AG20443 (cell line): ENCODE measurements at regions not wholly inside any gene's neighbourhood (a gene's known extent, or its start where the extent isn't known, plus 50 kb on each side); places are given as distances from the start of the nearest gene placed in this dataset.
"Not testable (repeated sequence)": the region's sequence is repeated elsewhere in the genome, so short reads cannot be mapped to it uniquely, and the experiment has no call there.

Source experiments
- DNase-seq: peaks from one replicate; pipeline ENCODE4 v3.0.0; 2012; ENCODE audit warnings: low spot score, mixed read lengths

GRCh38 chr6:78665819-78666218, 201.5 kb upstream of the IRAK1BP1 start:
- DNase-seq, result not testable (repeated sequence)

- DNase-seq, result no peak
Measured at GRCh38 chr6:78666764-78667163, 200.6 kb upstream of the IRAK1BP1 start.

- no peak for DNase-seq
Measured at GRCh38 chr6:78670156-78670555, 197.2 kb upstream of the IRAK1BP1 start.

DNA sequence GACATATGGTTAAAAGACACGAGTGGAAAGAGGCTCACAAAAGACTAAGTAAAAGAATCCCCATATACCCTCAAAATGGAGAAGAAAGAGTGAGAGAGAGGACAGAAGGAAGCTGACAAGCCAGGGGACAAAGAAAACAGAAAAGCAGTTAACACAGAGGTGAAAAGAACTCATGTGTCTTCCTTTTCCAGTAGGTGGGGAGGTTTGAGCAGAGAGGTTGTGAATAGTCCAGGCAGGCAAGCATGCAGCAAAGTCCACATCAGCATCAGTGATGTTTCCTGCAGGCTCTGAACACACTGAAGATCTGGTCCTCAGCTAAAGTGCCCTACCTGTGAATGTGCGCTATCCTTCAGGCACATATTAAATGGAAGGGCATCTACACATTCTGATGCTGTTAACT, 196.5 kb upstream of the IRAK1BP1 start:
- no peak for DNase-seq

GRCh38 chr6:78676069-78677007, 191.0 kb upstream of the IRAK1BP1 start:
- DNase-seq, result not testable (repeated sequence)

- no peak for DNase-seq
Measured at GRCh38 chr6:78688668-78689067, 178.7 kb upstream of the IRAK1BP1 start.

- peak; percentile 13 for DNase-seq
Measured at GRCh38 chr6:78693835-78694234, 173.5 kb upstream of the IRAK1BP1 start.

DNA sequence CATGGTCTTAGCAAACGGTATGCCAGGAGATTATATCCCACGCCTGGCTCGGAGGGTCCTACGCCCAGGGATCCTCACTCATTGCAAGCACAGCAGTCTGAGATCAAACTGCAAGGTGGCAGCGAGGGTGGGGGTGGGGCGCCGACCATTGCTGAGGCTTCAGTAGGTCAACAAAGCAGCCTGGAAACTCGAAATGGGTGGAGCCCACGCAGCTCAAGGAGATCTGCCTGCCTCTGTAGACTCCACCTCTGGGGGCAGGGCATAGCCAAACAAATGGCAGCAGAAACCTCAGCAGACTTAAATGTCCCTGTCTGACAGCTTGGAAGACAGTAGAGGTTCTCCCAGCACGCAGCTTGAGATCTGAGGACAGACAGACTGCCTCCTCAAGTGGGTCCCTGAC, 172.7 kb upstream of the IRAK1BP1 start:
- DNase-seq, result not testable (repeated sequence)

DNA sequence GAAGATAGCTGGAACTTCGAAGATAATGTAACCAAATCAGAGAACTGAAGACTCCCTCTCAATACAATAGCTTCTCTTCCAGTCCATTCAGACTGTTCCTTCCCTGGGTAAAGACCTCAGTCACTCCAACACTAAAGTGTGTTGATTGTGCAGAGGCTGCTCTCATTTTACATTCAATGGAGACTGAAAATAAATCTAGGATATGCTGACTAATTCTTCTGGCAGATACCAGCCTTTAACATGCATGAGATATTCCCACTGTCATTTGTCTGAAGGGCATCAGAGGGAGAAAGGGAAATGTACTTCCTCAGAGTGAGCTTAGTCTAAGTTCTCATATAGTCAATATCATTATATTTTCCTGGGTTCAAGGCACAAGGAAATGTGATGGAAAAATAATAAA, 166.4 kb upstream of the IRAK1BP1 start:
- DNase-seq, result no peak

DNA sequence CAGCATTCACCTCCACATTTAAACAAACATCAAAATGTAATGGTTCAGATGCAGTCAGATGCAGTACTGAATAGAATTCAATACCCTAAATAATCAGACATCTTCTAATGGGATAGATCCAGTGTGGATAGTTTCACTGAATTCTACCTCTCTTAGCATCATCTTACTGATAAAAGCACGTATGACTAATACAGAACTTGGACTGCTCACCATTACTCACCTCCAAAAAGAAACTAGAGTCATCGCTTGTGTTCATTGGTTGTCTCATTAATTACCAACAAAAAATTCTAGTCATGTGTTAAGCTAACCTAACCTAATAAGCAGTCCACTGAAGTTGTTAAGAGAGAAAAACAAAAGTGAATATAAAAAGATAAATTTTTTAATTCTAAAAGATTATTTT, 165.9 kb upstream of the IRAK1BP1 start:
- no peak for DNase-seq

GRCh38 chr6:78709021-78709420, 158.3 kb upstream of the IRAK1BP1 start:
- no peak for DNase-seq

GRCh38 chr6:78713564-78713963, 153.8 kb upstream of the IRAK1BP1 start:
- no peak for DNase-seq

GRCh38 chr6:78744144-78744543, 123.2 kb upstream of the IRAK1BP1 start:
- DNase-seq, result no peak

- DNase-seq, result no peak
Measured at GRCh38 chr6:78746457-78746856, 120.9 kb upstream of the IRAK1BP1 start.

DNA sequence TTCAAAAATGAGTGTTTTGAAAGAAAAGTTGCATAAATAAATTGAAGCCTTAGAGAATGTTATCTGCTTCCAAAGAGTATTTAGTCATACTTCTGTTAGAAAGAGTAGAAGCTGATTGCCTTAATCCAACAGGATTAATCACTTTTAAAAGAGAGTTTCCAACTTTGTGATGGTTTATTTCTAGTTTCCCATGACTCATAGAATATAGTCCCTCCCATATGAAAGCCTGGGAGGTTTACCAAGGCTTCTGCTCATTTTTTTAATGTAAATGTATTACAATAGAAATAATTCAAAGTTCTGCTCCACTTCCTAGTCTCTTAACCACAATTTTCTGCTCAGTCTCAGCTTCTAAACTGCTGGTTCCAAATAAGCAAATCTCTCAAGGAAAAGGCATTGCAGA, 118.0 kb upstream of the IRAK1BP1 start:
- no peak for DNase-seq

DNA sequence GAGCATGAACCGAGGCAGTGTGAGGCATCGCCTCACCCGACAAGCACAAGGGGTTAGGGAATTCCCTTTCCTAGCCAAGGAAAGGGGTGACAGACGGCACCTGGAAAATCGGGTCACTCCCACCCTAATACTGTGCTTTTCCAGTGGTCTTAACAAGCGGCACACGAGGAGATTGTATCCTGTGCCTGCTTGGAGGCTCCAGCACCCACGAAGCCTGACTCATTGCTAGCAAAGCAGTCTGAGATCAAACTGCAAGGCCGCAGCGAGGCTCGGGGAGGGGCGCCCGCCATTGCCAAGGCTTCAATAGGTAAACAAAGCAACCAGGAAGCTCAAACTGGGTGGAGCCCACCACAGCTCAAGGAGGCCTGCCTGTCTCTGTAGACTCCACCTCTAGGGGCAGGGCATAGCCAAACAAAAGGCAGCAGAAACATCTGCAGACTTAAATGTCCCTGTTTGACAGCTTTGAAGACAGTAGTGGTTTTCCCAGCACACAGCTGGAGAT, 109.0 kb upstream of the IRAK1BP1 start:
- not testable (repeated sequence) for DNase-seq

DNA sequence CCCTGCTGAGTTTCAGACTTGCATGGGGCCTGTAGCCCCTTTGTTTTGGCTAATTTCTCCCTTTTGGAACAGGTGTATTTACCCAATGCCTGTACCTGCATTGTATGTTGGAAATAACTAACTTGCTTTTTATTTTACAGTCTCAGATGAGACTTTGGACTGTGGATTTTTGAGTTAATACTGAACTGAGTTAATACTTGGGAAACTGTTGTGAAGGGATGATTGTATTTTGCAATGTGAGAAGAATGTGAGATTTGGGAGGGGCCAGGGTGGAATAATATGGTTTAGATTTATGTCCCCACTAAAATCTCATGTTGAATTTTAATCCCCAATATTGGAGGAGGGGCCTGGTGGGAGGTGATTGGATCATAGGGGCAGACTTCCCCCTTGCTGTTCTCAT, 99.1 kb upstream of the IRAK1BP1 start:
- no peak for DNase-seq

- DNase-seq, result no peak
Measured at GRCh38 chr6:78770765-78771164, 96.6 kb upstream of the IRAK1BP1 start.

- no peak for DNase-seq
Measured at GRCh38 chr6:78771586-78771985, 95.8 kb upstream of the IRAK1BP1 start.

- DNase-seq, result no peak
Measured at GRCh38 chr6:78781001-78781400, 86.3 kb upstream of the IRAK1BP1 start.

- not testable (repeated sequence) for DNase-seq
Measured at GRCh38 chr6:78783366-78783765, 84.0 kb upstream of the IRAK1BP1 start.

- DNase-seq, result no peak
Measured at GRCh38 chr6:78797270-78797669, 70.1 kb upstream of the IRAK1BP1 start.

DNA sequence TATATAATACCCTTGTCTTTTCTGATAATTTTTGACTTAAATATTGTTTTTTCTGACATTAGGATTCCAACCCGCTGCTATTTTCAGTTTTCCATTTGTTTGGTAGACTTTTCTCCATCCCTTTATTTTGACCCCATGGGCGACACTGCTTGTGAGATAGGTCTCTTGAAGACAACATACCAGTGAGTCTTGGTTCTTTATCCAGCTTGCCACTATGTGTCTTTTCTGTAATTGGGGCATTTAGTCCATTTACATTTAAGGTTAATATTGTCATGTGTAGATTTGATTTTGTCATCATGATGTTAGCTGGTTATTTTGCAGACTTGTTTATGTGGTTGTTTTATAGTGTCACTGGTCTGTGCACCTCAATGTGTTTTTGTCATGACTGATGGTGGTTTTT, 67.7 kb upstream of the IRAK1BP1 start:
- no peak for DNase-seq

GRCh38 chr6:78806792-78807191, 60.6 kb upstream of the IRAK1BP1 start:
- DNase-seq, result not testable (repeated sequence)
